ENCODE measurements at regions not wholly inside any gene's neighbourhood (a gene's known extent, or its start where the extent isn't known, plus 50 kb on each side); places are given as distances from the start of the nearest gene placed in this dataset.

GRCh38 chr11:114877976-114878375 is 199.6 kb downstream of the NXPE2 start:
- TF ChIP-seq, protein P1, sequence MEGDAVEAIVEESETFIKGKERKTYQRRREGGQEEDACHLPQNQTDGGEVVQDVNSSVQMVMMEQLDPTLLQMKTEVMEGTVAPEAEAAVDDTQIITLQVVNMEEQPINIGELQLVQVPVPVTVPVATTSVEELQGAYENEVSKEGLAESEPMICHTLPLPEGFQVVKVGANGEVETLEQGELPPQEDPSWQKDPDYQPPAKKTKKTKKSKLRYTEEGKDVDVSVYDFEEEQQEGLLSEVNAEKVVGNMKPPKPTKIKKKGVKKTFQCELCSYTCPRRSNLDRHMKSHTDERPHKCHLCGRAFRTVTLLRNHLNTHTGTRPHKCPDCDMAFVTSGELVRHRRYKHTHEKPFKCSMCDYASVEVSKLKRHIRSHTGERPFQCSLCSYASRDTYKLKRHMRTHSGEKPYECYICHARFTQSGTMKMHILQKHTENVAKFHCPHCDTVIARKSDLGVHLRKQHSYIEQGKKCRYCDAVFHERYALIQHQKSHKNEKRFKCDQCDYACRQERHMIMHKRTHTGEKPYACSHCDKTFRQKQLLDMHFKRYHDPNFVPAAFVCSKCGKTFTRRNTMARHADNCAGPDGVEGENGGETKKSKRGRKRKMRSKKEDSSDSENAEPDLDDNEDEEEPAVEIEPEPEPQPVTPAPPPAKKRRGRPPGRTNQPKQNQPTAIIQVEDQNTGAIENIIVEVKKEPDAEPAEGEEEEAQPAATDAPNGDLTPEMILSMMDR (IDR thresholded peaks at IDR 0.05; ENCODE audit: poor library complexity), result no peak
- TF ChIP-seq EZH2phosphoT487 (IDR thresholded peaks at IDR 0.05; ENCODE audit: low read depth, severe bottlenecking, unreplicated experiment), result no peak
- TF ChIP-seq EZH2 (IDR thresholded peaks at IDR 0.05; ENCODE audit: borderline replicate concordance), result no peak
